GM18502 (cell line): ENCODE measurements at regions not wholly inside any gene's neighbourhood (a gene's known extent, or its start where the extent isn't known, plus 50 kb on each side); places are given as distances from the start of the nearest gene placed in this dataset.

Experiments
- ATAC-seq: cut with Tn5 transposase; IDR thresholded peaks from one replicate; pipeline ENCODE4 v1.9.1; 2021; ENCODE audit warnings: mild to moderate bottlenecking; ENCODE audit not compliant: unreplicated experiment, poor library complexity

GRCh38 chr19:16000024-16000663 lies 51.3 kb downstream of the OR10H4 start:
- no peak for ATAC-seq

- peak; percentile 71 for ATAC-seq
Observed at GRCh38 chr19:16001481-16002312, 52.9 kb downstream of the OR10H4 start.

- ATAC-seq, result no peak
Observed at GRCh38 chr19:16002406-16003384, 53.9 kb downstream of the OR10H4 start.

GRCh38 chr19:16003391-16003790 lies 54.6 kb downstream of the OR10H4 start:
- ATAC-seq, result no peak

GRCh38 chr19:16005925-16006324 lies 57.1 kb downstream of the OR10H4 start:
- no peak for ATAC-seq

GRCh38 chr19:16012552-16012951 lies 63.7 kb upstream of the TPM4 start:
- no peak for ATAC-seq

- ATAC-seq, result no peak
Observed at GRCh38 chr19:16013181-16013850, 63.0 kb upstream of the TPM4 start.

- ATAC-seq, result no peak
Observed at GRCh38 chr19:16013851-16014840, 62.1 kb upstream of the TPM4 start.

- ATAC-seq, result no peak
Observed at GRCh38 chr19:16014923-16015804, 61.1 kb upstream of the TPM4 start.

- ATAC-seq, result no peak
Observed at GRCh38 chr19:16015805-16016173, 60.5 kb upstream of the TPM4 start.

GRCh38 chr19:16016226-16017137 lies 59.8 kb upstream of the TPM4 start:
- no peak for ATAC-seq

GRCh38 chr19:16017138-16017490 lies 59.2 kb upstream of the TPM4 start:
- ATAC-seq, result no peak

GRCh38 chr19:16018106-16018755 lies 58.1 kb upstream of the TPM4 start:
- no peak for ATAC-seq

GRCh38 chr19:16018801-16019551 lies 57.3 kb upstream of the TPM4 start:
- no peak for ATAC-seq

- no peak for ATAC-seq
Observed at GRCh38 chr19:16019691-16020448, 56.4 kb upstream of the TPM4 start.
